NCI-H345 treated with DMSO at 0.1 percent for 48 hours (cell line): ENCODE measurements at regions not wholly inside any gene's neighbourhood (a gene's known extent, or its start where the extent isn't known, plus 50 kb on each side); places are given as distances from the start of the nearest gene placed in this dataset.

Source experiments
- DNase-seq: peaks from one replicate; lab custom pipeline; 2025; ENCODE audit not compliant: unreplicated experiment; lab: John Stamatoyannopoulos, UW

DNA sequence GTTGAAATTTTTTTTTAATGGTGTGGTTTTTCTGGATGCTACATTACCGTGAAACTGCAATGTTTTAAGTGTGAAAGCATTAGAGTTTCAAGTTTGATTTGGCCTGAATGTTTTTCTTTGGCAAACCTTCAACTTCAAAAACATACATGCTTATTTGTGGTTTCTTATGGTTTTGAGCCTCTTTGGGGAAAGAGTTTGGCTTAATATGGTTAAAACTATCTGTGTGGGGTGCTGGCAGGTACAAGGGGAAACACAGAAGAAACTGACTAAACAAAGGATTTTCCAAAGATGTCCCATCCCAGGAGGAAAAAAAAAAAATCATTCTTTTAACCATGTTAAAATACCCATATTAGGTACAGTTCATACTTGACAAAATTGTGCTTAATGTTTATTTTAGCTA, 121.1 kb downstream of the HGF start:
- no peak for DNase-seq

DNA sequence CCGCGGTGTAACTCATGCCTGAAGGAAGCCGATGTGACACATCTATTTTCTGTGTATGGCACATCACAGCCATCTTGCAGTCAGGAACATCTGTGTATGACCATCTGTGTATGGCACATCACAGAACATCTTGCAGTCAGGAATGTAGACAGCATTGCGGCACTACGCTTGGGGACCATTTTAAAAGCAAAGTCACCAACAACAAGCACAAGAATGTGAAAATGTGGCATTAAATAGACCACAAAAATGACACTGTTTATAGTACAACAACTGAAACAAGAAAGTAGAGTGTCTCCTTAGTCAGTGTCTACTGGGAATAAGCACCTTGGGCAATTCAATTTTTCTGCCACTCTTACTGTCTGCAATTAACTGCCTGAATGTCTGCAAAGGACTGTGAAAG, 124.4 kb downstream of the HGF start:
- DNase-seq = no peak

DNA sequence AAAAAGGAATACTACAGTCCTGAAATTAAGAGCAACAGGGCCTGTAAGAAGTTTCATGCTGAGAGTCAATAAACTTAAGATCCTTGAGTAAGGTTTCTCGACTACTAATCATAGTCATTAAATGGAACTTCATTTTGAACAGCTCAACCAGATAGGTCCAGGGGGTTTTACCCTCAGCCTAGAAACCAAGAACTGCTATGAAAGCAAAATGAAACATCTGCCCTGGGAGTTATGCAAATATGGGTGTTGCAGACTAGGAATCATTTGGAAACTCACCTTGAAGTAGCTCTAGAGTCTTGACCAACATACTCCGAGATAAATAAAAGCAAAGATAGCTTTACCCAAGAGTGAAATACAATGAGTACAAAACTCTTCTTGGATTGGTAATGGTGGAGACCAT, 128.0 kb downstream of the HGF start:
- DNase-seq = no peak

DNA sequence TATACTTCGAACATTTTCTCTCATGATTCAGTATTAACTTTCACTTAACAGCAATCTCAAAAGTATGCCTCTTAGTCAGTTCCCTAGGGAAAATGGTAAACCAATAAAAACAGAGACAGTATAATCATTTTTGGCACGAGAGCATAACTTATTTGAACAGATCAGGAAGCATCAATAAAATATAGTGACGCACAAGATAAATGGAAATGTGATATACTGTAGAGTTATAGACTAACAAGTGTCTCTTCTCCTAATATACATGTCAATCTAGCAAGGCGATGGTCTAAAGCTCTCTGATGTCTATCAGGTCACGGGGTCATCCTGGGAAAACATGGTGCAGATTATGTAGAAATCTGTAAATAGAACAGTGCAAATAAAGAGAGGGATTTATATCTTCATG, 131.6 kb downstream of the HGF start:
- no peak for DNase-seq

DNA sequence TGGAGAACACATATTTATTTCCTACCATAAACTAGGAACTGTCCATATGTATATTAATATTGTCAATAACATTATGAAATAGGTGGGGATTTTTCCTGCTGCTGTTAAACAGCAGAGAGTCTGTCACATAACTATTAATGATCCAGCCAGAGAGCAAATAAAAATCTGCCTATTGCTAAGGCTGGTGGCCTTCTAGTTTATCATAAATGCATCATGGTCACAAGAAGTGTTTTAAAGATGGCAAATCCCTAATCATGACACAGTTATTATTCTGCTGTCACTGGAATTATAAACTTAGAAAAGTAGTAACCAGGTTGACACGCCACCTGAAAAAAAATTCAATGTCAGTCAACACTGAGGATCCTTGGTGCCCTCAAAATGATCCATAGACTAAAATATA, 132.3 kb downstream of the HGF start:
- DNase-seq = no peak

DNA sequence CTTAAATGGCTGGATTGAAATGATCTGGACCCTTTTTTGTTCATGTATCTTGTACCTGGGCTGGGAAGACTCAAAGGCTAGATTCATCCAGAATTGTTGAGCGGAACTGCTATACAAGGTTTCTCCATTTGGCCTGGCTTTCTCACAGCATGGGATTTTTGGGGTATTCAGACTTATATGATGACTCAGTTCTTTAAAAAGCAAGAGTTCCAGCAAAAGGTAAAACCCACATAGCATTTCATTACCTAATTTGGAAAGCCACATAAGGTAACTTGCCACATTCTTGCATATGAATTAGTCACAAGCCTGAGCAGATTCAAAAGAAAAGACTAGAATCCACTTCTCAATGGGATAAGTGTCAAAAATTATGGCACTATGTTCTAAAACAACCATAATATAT, 137.4 kb downstream of the HGF start:
- no peak for DNase-seq

DNA sequence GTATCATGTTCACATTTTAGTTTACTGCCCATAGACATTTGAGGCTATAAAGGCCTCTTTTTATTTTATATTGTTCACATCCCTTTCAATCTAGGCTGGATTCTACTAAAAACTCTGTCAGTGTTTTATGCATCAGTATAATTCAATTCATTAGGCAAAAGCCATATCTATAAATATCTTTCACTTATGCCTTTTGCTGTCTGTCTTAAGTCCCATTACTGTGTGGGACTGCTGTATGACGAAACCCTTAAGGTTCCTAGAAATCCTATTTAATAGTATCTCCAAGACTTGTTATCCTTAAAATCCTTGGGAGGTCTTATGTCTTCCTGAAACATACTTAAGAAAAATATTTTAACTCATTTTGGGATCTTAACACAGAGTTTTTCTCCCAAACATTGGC, 139.2 kb downstream of the HGF start:
- no peak for DNase-seq

DNA sequence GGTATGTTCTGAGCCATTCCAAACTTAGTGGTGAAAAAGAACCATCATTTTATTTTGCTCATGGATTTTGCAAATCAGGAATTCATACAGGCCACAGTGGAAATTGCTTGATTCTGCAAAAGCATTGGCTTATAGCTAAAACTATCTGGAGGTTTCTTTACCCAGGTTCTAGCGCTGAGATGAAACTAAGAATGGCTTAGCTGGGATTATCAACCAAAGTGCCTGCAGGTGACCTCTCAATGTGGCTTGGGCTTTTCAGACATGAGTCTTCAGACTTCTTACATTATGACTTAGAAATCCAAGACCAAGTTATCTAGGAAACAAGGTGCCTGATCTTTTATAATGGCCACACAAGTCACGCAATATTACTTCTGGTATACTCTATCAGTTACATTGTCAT, 140.1 kb downstream of the HGF start:
- DNase-seq = no peak

DNA sequence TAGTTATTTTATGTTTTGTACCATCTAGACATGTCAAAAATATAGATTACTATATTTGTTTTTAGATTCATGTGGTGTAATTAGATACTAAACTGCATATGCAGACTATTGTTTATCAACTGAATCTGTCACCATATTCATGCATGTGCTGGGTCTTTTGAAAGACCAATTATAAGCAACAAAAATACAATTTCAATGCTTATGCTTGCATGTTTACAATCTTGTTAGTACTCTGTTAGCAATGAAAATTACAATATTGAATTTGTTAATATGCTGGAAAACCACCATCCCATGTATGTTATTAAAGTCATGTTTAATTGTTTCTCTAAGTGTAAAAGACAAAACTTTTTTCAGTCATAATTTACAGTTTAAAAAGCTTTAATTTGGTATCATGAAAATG, 140.9 kb downstream of the HGF start:
- DNase-seq = no peak

DNA sequence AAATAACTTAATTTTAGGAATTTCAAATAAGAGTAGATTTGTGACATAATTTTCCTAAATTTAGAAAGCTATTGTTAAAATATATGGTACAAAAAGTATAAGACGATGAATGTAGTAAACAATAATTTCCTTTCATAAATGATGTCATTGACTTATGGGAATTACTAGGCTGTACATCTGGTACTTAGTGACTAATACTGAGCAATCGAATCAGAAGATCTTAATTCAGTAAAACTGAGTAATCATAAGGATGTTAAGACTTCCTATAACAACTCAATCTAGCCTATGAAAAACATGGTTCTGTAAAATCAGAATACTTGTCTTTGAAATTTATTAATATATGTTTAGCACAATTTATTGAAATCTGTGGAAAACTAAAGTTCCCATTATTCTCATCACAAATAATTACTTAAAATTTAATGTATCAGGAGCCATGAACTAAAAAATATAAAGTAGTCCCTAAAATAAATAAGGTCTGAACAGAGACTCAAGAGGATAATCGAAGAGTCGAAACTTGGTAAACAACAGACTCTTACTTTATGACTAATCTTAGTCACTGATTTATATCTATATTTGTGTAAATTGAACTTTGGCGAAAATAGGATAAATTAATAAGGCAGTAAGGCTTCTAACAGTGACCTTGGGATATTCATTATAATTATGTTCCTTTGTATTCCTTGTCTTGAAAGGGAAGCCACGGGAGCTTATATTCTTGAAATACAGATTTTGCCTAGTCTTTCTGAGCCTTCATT, 142.1 kb downstream of the HGF start:
- DNase-seq = no peak

DNA sequence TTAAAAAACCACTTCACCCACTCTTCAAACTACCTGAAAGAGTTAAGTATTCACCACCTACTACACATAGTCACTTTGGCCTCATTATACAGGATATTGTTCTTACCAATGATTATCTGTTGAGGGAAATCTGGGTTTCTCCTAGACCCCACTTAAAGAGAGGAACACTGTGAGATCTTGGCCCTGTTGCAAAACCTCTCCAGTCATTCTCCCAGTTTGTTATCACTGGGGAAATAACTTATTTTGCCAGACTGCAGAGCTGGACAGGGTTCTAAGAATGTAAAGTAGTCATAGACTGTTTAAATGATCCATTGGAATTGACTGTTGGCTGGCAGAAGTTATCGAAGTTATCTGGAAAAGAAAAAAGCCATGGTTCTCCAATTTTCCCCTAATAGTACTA, 143.8 kb downstream of the HGF start:
- no peak for DNase-seq

DNA sequence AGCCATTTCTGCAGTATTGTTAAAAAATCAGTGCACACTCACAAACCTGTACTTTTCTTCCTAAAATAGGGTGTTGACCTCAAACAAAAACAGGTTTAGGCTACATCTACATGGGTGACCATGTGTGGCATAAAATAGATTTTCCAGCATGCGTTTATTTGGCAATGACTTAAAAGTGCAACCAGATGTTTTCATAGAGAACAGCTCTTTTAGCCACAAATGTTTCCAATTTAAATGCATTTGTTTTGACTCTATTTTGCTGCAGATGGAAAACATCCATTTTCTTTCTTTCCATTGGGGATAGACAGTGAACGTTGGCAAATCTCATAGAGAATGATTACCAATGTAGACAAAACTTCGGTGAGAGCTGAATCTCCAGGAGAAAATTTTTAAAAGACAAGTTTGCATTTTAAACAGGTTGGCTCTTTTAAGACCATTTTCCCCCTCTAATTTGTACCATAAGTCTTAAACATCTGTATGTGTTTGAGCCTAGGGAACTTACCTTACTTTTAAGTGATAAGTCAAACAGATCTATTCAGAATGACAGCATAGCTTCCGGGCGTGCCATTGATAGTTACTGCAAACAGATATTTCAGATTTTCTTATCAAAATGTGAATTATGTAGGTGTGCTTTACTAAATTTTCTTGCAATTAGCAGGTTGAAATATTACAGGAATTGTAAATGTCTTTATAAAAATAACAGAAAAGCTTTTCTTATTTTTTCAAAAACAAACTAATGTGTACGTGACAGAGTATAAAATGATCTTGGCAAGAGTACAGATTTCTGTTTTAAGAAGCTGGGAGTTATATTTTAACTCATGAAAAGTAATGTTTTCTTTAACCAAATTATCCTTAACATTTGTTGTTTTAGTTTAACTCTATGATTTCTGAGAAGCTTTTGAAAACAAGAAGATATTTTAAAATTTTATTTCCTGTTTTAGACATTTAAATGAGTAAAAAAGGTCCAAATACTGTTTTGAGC, 144.9 kb downstream of the HGF start:
- DNase-seq = no peak

DNA sequence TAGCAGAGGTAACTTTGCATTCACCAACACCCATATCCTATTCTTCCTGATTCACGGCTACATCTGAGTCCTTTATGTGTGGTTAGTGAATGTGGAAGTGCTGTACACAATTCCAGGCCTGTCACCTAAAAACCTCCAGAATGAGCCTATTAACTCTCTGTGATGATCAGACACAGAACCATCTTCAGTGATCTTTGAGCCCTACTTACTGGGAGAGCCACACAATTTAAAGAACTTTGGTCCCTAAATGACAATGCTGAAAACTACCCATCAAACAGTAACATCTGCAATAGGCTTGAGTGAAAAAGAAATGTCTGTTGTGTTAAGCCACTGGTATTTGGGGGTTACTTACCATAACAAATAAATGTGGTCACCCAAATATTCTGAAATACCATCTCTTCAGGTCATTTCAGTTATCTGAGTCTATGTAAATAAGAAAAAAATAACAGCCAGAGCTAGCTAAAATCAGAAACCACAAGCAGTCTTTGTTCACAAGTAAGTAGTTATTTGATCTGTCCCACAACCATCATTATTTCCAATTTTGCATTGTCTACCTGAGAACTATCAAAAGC, 145.7 kb downstream of the HGF start:
- no peak for DNase-seq

DNA sequence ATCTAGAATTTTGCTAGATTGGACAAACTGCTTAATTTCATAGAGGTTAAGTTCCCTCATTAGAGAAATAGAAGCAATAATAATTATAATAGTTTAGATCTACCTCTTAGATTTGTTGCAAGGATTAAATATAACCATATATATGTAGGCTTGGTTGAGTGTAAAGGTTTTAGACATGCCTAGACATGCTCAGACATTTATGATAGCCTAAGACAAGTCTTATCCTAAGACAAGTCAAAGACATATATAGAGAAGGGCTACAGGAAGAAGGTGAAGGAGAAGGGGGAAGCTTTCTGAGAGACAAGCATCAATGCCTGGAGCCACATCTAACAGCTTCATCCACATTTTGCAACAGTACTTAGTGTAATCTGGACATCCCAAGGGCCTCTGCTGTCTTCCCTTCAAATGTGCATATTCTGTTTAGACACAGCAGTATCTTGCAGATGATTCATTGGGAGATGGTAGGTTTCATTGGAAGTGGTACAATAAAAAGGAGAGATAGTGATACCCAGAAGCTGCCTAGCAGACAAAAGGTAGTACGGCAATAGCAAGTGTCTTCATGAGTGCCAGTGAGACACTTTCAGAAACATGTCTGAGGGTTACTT, 146.5 kb downstream of the HGF start:
- no peak for DNase-seq

DNA sequence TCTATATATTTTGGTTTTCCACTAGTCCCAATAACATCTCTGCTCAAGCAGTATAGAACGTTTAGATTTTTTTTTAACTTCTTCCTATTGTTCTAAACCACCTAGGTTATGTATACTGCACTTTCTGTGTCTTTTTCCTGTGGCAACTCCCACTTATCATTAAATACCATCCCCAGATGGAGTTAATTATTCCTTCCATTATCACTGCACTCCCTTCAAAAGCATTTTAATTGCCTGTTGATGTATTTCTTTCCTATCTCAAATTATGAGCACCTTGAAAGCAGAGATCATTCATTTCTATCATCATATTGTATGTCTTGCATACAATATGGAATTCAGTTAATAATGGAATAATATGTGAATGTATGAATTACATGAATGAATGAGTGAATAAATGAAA, 148.0 kb downstream of the HGF start:
- no peak for DNase-seq

DNA sequence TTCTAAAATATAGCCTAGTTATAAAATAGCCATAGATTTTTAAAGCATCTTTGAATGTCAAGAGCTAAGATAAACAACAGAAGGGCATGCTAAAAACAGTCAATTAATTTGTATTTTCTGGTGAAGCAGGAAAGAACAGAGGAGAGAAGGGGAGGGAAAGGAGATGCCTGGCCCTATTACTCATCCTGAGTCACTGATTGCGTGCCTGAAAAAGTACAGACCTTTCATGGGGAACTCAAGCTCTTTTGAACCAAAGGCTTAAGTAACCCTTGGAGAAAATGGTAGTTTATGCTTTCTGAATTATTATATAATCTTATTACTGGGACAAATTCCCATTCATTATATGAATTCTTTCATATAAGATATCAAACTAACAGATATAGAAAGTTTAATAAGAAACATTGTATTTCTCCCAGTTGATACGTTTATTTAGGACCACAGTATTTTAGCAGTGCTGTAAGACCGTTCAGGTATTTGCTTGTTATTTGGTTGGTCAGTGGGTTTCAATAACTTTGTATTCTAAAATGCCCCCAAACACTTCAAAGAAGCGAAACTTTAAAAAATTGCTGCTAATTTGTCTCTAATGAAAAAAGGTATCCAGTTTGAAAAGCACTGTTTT, 151.3 kb downstream of the HGF start:
- DNase-seq = no peak

DNA sequence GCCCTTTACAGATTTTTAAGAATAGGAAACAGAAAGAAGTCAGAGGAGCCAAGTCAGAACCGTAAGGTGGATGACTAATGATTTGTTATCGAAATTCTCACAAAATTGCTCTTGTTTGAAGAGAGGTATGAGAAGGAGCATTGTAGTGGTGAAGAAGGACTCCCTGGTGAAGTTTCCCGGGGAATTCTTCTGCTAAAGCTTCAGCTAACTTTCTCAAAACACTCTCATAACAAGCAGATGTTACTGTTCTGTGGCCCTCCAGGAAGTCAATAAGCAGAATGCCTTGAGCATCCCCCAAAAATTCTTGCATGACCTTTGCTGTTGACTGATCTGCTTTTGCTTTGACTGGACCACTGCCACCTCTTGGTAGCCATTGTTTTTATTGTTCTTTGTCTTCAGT, 152.9 kb downstream of the HGF start:
- DNase-seq = no peak

DNA sequence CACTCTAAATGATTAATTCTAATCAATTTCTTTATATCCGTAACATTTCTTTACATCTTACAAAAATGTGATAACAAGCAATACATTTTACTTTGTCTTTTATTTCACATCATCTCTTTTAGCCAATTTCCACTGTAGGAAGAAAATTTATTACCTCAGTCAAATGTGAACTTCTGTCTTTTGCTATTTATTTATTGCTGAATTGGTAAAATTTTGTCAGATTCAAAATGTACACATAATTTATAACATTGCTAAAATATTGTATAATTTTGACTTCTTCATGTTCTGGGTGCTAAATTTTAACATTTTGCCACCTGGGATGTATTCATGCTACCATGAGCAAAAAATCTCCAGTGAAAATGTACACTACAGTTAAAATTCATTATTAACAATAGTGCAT, 158.0 kb downstream of the HGF start:
- no peak for DNase-seq

DNA sequence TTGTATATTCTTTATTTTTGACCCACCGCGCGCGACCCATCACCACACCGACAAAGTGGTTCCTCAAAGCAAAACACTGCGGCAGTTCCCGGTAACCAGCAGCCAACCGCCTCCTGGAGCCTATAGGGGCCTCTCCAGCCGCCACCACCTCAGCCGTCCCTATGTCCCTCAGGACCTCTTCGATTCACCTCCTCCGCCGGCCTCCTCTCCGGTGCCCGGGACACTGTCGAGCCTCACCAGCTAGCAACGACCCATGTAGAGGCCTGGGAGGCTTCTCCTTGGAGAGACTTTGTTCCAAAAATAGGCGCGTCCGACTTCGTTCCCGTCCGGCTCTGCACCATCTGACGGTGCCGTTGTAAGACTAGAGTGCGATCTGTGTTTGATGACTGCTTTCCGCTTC, 158.8 kb downstream of the HGF start:
- DNase-seq = no peak

DNA sequence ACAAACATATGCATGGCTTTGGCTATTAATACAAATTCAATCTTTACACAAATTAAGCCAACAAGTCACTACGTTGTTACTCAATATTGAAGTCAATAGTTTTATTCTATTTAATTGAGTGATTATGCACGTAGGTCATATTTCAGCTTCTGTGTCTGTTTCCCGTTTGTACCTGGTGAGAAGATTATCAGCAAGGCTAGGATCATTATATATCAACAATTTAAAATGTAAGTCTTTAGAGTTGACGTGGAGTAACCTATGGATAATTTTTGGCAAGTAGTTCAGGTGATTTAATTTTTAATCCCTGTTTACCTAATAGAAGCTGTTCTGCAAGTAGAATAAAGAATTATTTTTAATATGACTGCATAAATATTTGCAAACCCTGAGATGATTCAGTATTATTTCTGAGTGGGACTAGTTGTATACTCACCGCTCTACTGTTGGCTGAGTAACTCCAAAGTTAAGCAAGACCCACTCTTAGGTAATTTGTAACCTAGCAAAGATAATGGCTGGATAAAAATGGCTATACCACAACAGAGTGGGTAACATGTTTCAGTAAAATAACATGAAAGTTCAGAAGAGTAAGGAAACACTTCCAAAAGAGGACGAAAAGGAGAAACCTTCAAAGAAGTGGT, 161.0 kb downstream of the HGF start:
- DNase-seq = no peak

DNA sequence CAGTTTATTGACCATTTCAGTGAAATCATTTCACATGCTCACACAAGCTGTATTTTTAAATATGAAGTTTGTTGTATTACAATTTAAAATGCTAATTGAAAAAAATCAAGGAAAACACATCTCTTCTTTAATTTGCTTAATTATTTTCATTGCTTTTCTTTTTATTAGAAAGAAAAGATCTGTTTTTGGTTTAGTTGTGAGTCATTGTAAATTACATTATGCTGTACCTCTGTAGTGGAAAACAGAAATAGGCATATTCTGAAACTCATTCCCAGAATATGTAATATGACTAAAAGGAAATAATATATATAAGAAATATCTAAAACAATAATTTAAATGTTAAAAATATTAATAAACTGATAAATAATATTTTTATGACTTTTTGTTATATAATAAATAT, 161.9 kb downstream of the HGF start:
- no peak for DNase-seq
